H1 (cell line): ENCODE measurements at regions not wholly inside any gene's neighbourhood (a gene's known extent, or its start where the extent isn't known, plus 50 kb on each side); places are given as distances from the start of the nearest gene placed in this dataset.
"Not testable (repeated sequence)": the region's sequence is repeated elsewhere in the genome, so short reads cannot be mapped to it uniquely, and the experiment has no call there.

ENCODE experiments used
- CTCF ChIA-PET: fragments of 300-600 bp; sonication (Branson Sonifier 250); formaldehyde crosslinking; loops from one replicate; lab custom pipeline; 2021; ENCODE audit not compliant: partially characterized antibody; lab: Charles Lee
- POLR2A ChIA-PET: fragments of 300-600 bp; sonication (Branson Sonifier 250); formaldehyde crosslinking; loops from one replicate; lab custom pipeline; 2021; ENCODE audit warnings: inconsistent platforms; ENCODE audit not compliant: partially characterized antibody; lab: Charles Lee
- DNase-seq, 2 experiments: peaks; one replicate each; pipeline versions ENCODE4 v3.0.0 to v3.0.0-alpha.2; 2010 to 2022; ENCODE audit warnings: low spot score in 2 of 2, low read depth in 1 of 2, mixed read lengths in 1 of 2
- FAIRE-seq: peaks from 2 replicates; lab custom pipeline; 2011; peaks lifted over from hg19 to GRCh38; lab: Jason Lieb, UNC
- H2AFZ ChIP-seq: 2 replicates; pipeline ENCODE4 v1.8.1; 2012; ENCODE audit warnings: low read length, inconsistent platforms
- H2AK5ac ChIP-seq: 2 replicates; pipeline ENCODE4 v1.6.1; 2013; ENCODE audit warnings: low read depth, low read length
- H2BK120ac ChIP-seq: replicated peaks from 2 replicates; pipeline ENCODE3; 2013; ENCODE audit warnings: low read depth, low read length, inconsistent platforms
- H2BK12ac ChIP-seq: 2 replicates; pipeline ENCODE4 v1.6.1; 2013; ENCODE audit warnings: low read depth, low read length
- H2BK15ac ChIP-seq: 2 replicates; pipeline ENCODE4 v1.6.1; 2013; ENCODE audit warnings: low read length
- H2BK20ac ChIP-seq: 2 replicates; pipeline ENCODE4 v1.6.1; 2013; ENCODE audit warnings: low read length
- H2BK5ac ChIP-seq: 2 replicates; pipeline ENCODE4 v1.6.1; 2013; ENCODE audit warnings: low read depth, low read length
- H3K14ac ChIP-seq: 2 replicates; pipeline ENCODE4 v1.6.1; 2013; ENCODE audit warnings: inconsistent platforms; ENCODE audit not compliant: insufficient read length
- H3K18ac ChIP-seq: 2 replicates; pipeline ENCODE4 v1.6.1; 2013; ENCODE audit warnings: low read length; ENCODE audit errors: extremely low read depth
- H3K23ac ChIP-seq: 2 replicates; pipeline ENCODE4 v1.6.1; 2013; ENCODE audit warnings: inconsistent platforms; ENCODE audit not compliant: insufficient read length
- H3K23me2 ChIP-seq: 2 replicates; pipeline ENCODE4 v1.6.1; 2013; ENCODE audit warnings: low read depth, low read length
- H3K27ac ChIP-seq: 2 replicates; pipeline ENCODE4 v1.6.1; 2011; ENCODE audit warnings: low read depth, low read length, inconsistent platforms
- H3K27me3 ChIP-seq, 4 experiments: replicated peaks in 1 of 4; 1 replicate in 1 of 4; 2 replicates in 3 of 4; pipeline versions ENCODE4 v1.6.1 to v1.8.1; 2011 to 2013; ENCODE audit warnings: low read length in 3 of 4, mild to moderate bottlenecking in 3 of 4, inconsistent platforms in 2 of 4, mixed read lengths in 2 of 4, moderate library complexity in 1 of 4; ENCODE audit not compliant: control insufficient read depth in 3 of 4, insufficient read depth in 3 of 4; ENCODE audit errors: extremely low read depth in 1 of 4
- H3K36me3 ChIP-seq, 4 experiments: 2 replicates each; pipeline versions ENCODE4 v1.6.1 to v1.8.1; 2011 to 2013; ENCODE audit warnings: mild to moderate bottlenecking in 4 of 4, low read length in 3 of 4, moderate library complexity in 2 of 4, control low read depth in 1 of 4, inconsistent platforms in 1 of 4; ENCODE audit not compliant: insufficient read depth in 4 of 4, control insufficient read depth in 2 of 4
- H3K4ac ChIP-seq: replicated peaks from 2 replicates; pipeline ENCODE3; 2013; ENCODE audit warnings: low read length, low read depth, mixed read lengths, inconsistent platforms; ENCODE audit not compliant: insufficient read length
- H3K4me1 ChIP-seq, 4 experiments: replicated peaks in 1 of 4; 1 replicate in 1 of 4; 2 replicates in 3 of 4; pipeline versions ENCODE4 v1.6.1 to v1.8.1; 2011 to 2013; ENCODE audit warnings: low read length in 3 of 4, inconsistent platforms in 2 of 4, mixed read lengths in 1 of 4; ENCODE audit not compliant: insufficient read depth in 4 of 4, control insufficient read depth in 3 of 4
- H3K4me2 ChIP-seq, 2 experiments: 2 replicates each; pipeline versions ENCODE4 v1.6.1 to v1.8.1; 2011 to 2013; ENCODE audit warnings: low read depth in 2 of 2, low read length in 2 of 2, control low read depth in 1 of 2, inconsistent platforms in 1 of 2, mild to moderate bottlenecking in 1 of 2; ENCODE audit not compliant: insufficient read depth in 1 of 2
- H3K4me3 ChIP-seq, 4 experiments: fragments of 200-600, 300-600 bp in 1 of 4; sonication (generic), shearing (Covaris generic), sonication (Bioruptor Twin) in 1 of 4; 2 replicates each; pipeline versions ENCODE4 v1.5.1 to v1.8.1; 2011 to 2016; ENCODE audit warnings: low read length in 4 of 4, low read depth in 3 of 4, control low read depth in 2 of 4, inconsistent platforms in 2 of 4, mild to moderate bottlenecking in 2 of 4, mixed read lengths in 1 of 4, moderate library complexity in 1 of 4; ENCODE audit not compliant: insufficient read depth in 2 of 4; ENCODE audit errors: extremely low read depth in 1 of 4
- H3K56ac ChIP-seq: replicated peaks from 2 replicates; pipeline ENCODE3; 2013; ENCODE audit warnings: low read depth, mild to moderate bottlenecking, mixed read lengths, low read length, inconsistent platforms; ENCODE audit not compliant: insufficient read length
- H3K79me1 ChIP-seq: 2 replicates; pipeline ENCODE4 v1.6.1; 2013; ENCODE audit warnings: low read depth, low read length, control low read depth
- H3K79me2 ChIP-seq, 2 experiments: 2 replicates each; pipeline versions ENCODE4 v1.6.1 to v1.8.1; 2012 to 2013; ENCODE audit warnings: low read length in 2 of 2, mild to moderate bottlenecking in 2 of 2, inconsistent platforms in 1 of 2; ENCODE audit not compliant: insufficient read depth in 2 of 2, control insufficient read depth in 1 of 2
- H3K9ac ChIP-seq, 4 experiments: replicated peaks in 1 of 4; 1 replicate in 1 of 4; 2 replicates in 3 of 4; pipeline versions ENCODE4 v1.6.1 to v1.8.1; 2011 to 2013; ENCODE audit warnings: low read depth in 3 of 4, low read length in 3 of 4, control low read depth in 2 of 4, mild to moderate bottlenecking in 2 of 4, moderate library complexity in 2 of 4, inconsistent platforms in 1 of 4; ENCODE audit errors: extremely low read depth in 1 of 4
- H3K9me3 ChIP-seq, 2 experiments: 2 replicates each; pipeline versions ENCODE4 v1.6.1 to v1.8.1; 2012 to 2013; ENCODE audit warnings: mild to moderate bottlenecking in 2 of 2, moderate library complexity in 2 of 2, control low read depth in 1 of 2, inconsistent platforms in 1 of 2, low read depth in 1 of 2, low read length in 1 of 2, mixed read lengths in 1 of 2; ENCODE audit not compliant: insufficient read depth in 2 of 2
- H4K20me1 ChIP-seq, 2 experiments: replicated peaks in 1 of 2; 2 replicates each; pipeline versions ENCODE3 to v1.8.1; 2011 to 2013; ENCODE audit warnings: inconsistent platforms in 2 of 2, low read length in 2 of 2, mild to moderate bottlenecking in 1 of 2; ENCODE audit not compliant: insufficient read depth in 2 of 2, control insufficient read depth in 1 of 2
- H4K5ac ChIP-seq: 2 replicates; pipeline ENCODE4 v1.6.1; 2013; ENCODE audit warnings: low read length, low read depth, mixed read lengths, inconsistent platforms; ENCODE audit not compliant: insufficient read length
- H4K8ac ChIP-seq: 2 replicates; pipeline ENCODE4 v1.8.0; 2013; ENCODE audit warnings: mild to moderate bottlenecking, moderate library complexity, low read length, inconsistent platforms; ENCODE audit not compliant: insufficient read depth; ENCODE audit errors: extremely low read depth
- H4K91ac ChIP-seq: replicated peaks from 2 replicates; pipeline ENCODE3; 2013; ENCODE audit warnings: low read length, mixed read lengths, inconsistent platforms; ENCODE audit not compliant: insufficient read length
- WGBS, 2 experiments: shearing (Covaris generic) in 1 of 2; methylation state at CpG; one replicate each; pipeline versions ENCODE4 v1.1.6 to v1.1.7; 2013 to 2015; ENCODE audit warnings: low lambda C conversion rate in 2 of 2, mixed read lengths in 2 of 2, inconsistent platforms in 1 of 2, low coverage in 1 of 2, missing lambda C conversion rate in 1 of 2; ENCODE audit not compliant: insufficient replicate concordance in 2 of 2, insufficient coverage in 1 of 2, insufficient read length in 1 of 2; ENCODE audit errors: extremely low coverage in 1 of 2, missing lambda C conversion rate in 1 of 2; 5-methylcytosine and 5-hydroxymethylcytosine counted together

DNA sequence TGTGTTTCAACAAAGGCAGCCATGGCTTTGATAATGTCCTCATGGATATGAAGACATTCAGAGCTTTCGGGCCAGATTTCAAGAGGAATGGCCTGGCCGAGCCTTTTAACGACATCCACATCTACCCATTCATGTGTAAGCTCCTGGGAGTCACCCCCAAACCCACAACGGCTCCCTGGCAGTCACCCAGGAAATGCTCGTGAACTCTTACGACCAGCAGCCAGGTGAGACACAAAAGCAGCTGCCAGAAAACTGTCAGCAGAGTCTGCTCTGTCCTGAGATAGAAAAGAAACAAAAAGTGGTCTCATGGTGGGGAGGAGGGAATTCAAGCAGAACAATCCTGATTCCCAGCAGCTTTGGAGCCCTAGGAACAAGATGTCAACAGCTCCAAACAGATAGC, 52.9 kb upstream of the DEFB108B start:
- H2BK5ac ChIP-seq, H2BK12ac ChIP-seq, H2AK5ac ChIP-seq, H3K18ac ChIP-seq, DNase-seq, H3K14ac ChIP-seq, CTCF ChIA-PET, H2BK20ac ChIP-seq, H3K4me2 ChIP-seq, H3K27ac ChIP-seq, FAIRE-seq, H3K4me3 ChIP-seq, H4K5ac ChIP-seq, H2BK15ac ChIP-seq, H4K8ac ChIP-seq, H3K23ac ChIP-seq, H4K20me1 ChIP-seq, H3K56ac ChIP-seq, H3K4me1 ChIP-seq, POLR2A ChIA-PET, H3K79me1 ChIP-seq, H3K9me3 ChIP-seq, H2AFZ ChIP-seq, H3K36me3 ChIP-seq, H4K91ac ChIP-seq, H2BK120ac ChIP-seq, H3K79me2 ChIP-seq, H3K23me2 ChIP-seq, H3K9ac ChIP-seq, H3K27me3 ChIP-seq, H3K4ac ChIP-seq: not testable (repeated sequence)
- 79% methylated on average over 6 of the region's 6 CpGs; no CpG with 5 or more reads in 1 of the 2 experiments for WGBS, 2 experiments

- H2AK5ac ChIP-seq, H4K8ac ChIP-seq, H3K23ac ChIP-seq, H2BK12ac ChIP-seq, H4K5ac ChIP-seq, H3K4me1 ChIP-seq, H3K27ac ChIP-seq, POLR2A ChIA-PET, H4K91ac ChIP-seq, H3K27me3 ChIP-seq, H3K56ac ChIP-seq, H3K36me3 ChIP-seq, H2BK120ac ChIP-seq, H3K4me3 ChIP-seq, H3K9me3 ChIP-seq, H2BK5ac ChIP-seq, H3K14ac ChIP-seq, H3K79me1 ChIP-seq, H3K23me2 ChIP-seq, H3K4me2 ChIP-seq, H2BK15ac ChIP-seq, FAIRE-seq, DNase-seq, H4K20me1 ChIP-seq, H3K79me2 ChIP-seq, H2AFZ ChIP-seq, H3K4ac ChIP-seq, H2BK20ac ChIP-seq, H3K9ac ChIP-seq, H3K18ac ChIP-seq: not testable (repeated sequence)
- CTCF ChIA-PET = interaction anchor here (0.6 kb wide), 1 partner anchor 60 kb away, joined by 3 read pairs; no protein-coding TSS in a partner anchor
- WGBS, 2 experiments = 60% methylated on average over 6 of the region's 6 CpGs; no CpG with 5 or more reads in 1 of the 2 experiments
Measured at GRCh38 chr11:71780771-71781170, 52.2 kb upstream of the DEFB108B start.
